ENCODE measurements at regions not wholly inside any gene's neighbourhood (a gene's known extent, or its start where the extent isn't known, plus 50 kb on each side); places are given as distances from the start of the nearest gene placed in this dataset.

DNA sequence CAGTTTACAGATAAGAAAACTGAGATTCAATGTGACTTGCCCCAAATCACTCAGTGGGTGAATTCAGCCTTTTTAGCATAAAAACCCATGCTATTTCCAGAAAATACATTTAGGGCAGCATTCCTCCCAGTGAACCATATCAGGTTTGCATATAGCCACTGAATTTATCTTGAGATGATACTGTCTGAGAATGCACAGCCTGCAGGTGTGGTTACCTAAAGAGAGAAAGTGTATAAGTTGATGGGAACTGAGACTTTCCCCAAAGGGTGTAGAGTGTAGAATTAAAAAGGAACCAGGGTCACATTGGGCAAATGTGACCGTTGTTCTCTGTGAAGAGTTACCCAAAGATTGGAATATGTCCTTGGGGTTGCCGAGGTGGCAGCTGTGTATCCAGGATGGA, 100.0 kb upstream of the PIK3R1 start:
- H3K4me1 ChIP-seq (ENCODE audit: insufficient read depth), result peaks cover 2% of the 10 kb centered on the region
- H3K4me3 ChIP-seq, result no peak overlapping the region
- no peak for TF ChIP-seq EP300 (IDR thresholded peaks at IDR 0.05)
- TF ChIP-seq CTCF (IDR thresholded peaks at IDR 0.05), result no peak
- no peak for TF ChIP-seq POLR2A (IDR thresholded peaks at IDR 0.05)
- no peak overlapping the region for H3K27ac ChIP-seq
- WGBS, 3 donors, result 89 to 91% (median 90%) methylated on average over 2 of the region's 2 CpGs
- intact Hi-C loops (cut with DNase I), result no loop called here
- DNase-seq, result no peak
- no peaks in the 10 kb centered on the region for H3K27me3 ChIP-seq
- H3K36me3 ChIP-seq, result no peaks in the 10 kb centered on the region
- H3K9me3 ChIP-seq, result no peaks in the 10 kb centered on the region

- Histone ChIP-seq H3K27me3 (no peaks in the 10 kb centered on the region), H3K4me1 (ENCODE audit: insufficient read depth) (peaks cover 2% of the 10 kb centered on the region), H3K36me3 (no peaks in the 10 kb centered on the region), H3K27ac (no peak overlapping the region), H3K9me3 (no peaks in the 10 kb centered on the region), H3K4me3 (no peak overlapping the region)
- TF ChIP-seq POLR2A (IDR thresholded peaks at IDR 0.05), result no peak
- TF ChIP-seq CTCF (IDR thresholded peaks at IDR 0.05), result no peak
- no peak for TF ChIP-seq EP300 (IDR thresholded peaks at IDR 0.05)
- WGBS, 3 donors, result 42 to 67% (median 53%) methylated on average over 2 of the region's 2 CpGs
- no peak for DNase-seq
- intact Hi-C loops (cut with DNase I), result no loop called here
Observed at GRCh38 chr5:68114378-68115040, 101.0 kb upstream of the PIK3R1 start.

- H3K27ac ChIP-seq, result no peak overlapping the region
- DNase-seq, result no peak
- no peaks in the 10 kb centered on the region for H3K9me3 ChIP-seq
- no peaks in the 10 kb centered on the region for H3K36me3 ChIP-seq
- H3K4me1 ChIP-seq (ENCODE audit: insufficient read depth), result peaks cover 2% of the 10 kb centered on the region
- no peak overlapping the region for H3K4me3 ChIP-seq
- H3K27me3 ChIP-seq, result no peaks in the 10 kb centered on the region
- intact Hi-C loops (cut with DNase I), result no loop called here
- TF ChIP-seq CTCF (IDR thresholded peaks at IDR 0.05) (no peak), POLR2A (IDR thresholded peaks at IDR 0.05) (no peak), EP300 (IDR thresholded peaks at IDR 0.05) (no peak)
- 70 to 95% (median 95%) methylated on average over 2 of the region's 2 CpGs for WGBS, 3 donors
Observed at GRCh38 chr5:68112658-68113057, 102.9 kb upstream of the PIK3R1 start.

GRCh38 chr5:68110894-68111293, 104.7 kb upstream of the PIK3R1 start:
- no peak for DNase-seq
- H3K36me3 ChIP-seq, result no peaks in the 10 kb centered on the region
- H3K27ac ChIP-seq, result no peak overlapping the region
- H3K27me3 ChIP-seq, result no peaks in the 10 kb centered on the region
- intact Hi-C loops (cut with DNase I), result no loop called here
- no peaks in the 10 kb centered on the region for H3K9me3 ChIP-seq
- H3K4me3 ChIP-seq, result no peak overlapping the region
- TF ChIP-seq CTCF (IDR thresholded peaks at IDR 0.05), result no peak
- no peak for TF ChIP-seq EP300 (IDR thresholded peaks at IDR 0.05)
- TF ChIP-seq POLR2A (IDR thresholded peaks at IDR 0.05), result no peak
- WGBS, 3 donors, result 49 to 83% (median 60%) methylated on average over 1 of the region's 1 CpG
- no peaks in the 10 kb centered on the region for H3K4me1 ChIP-seq (ENCODE audit: insufficient read depth)
